Stimulated activated CD4-positive, alpha-beta T cell treated with anti-CD3 and anti-CD28 coated beads, Interleukin-4, amount 100 ng/mL, for 1 hour (primary cell): ENCODE measurements at regions not wholly inside any gene's neighbourhood (a gene's known extent, or its start where the extent isn't known, plus 50 kb on each side); places are given as distances from the start of the nearest gene placed in this dataset.
"Not testable (repeated sequence)": the region's sequence is repeated elsewhere in the genome, so short reads cannot be mapped to it uniquely, and the experiment has no call there.

Source experiments
- DNase-seq: peaks from one replicate; pipeline ENCODE4 v3.0.0-alpha.2; 2020

DNA sequence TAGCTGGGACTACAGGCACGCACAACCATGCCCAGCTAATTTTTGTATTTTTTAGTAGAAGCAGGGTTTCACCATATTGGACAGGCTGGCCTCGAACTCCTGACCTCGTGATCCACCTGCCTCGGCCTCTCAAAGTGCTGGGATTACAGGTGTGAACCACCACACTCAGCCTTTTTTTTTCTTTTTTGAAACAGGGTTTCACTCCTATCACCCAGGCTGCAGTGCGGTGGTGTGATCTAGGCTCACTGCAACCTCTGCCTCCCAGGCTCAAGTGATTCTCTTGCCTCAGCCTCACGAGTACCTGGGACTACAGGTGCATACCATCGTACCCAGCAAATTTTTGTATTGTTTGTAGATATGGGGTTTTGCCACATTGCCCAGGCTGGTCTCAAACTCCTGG, 280.9 kb downstream of the GOLGA6L6 start:
- DNase-seq, result not testable (repeated sequence)

DNA sequence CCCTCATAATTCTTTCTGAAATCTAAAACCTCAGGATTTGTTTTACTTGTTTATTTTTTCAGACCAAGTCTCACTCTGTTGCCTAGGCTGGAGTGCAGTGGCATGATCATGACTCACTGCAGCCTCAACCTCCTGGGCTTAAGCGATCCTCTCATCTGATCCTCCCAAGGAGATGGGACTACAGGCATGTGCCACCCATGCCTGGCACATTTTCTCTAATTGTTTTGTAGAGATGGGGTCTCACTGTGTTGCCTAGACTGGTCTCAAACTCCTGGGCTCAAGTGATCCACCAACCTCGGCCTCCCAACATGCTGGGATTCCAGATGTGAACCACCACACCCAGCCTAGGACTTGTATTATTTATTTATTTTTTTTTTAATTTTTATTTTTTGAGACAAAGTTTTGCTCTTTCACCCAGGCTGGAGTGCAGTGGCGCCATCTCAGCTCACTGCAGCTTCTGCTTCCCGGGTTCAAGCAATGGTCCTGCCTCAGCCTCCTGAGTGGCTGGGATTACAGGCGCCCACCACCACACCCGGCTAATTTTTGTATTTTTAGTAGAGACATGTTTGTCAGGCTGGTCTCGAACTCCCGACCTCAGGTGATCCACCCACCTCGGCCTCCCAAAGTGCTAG, 281.9 kb downstream of the GOLGA6L6 start:
- not testable (repeated sequence) for DNase-seq

DNA sequence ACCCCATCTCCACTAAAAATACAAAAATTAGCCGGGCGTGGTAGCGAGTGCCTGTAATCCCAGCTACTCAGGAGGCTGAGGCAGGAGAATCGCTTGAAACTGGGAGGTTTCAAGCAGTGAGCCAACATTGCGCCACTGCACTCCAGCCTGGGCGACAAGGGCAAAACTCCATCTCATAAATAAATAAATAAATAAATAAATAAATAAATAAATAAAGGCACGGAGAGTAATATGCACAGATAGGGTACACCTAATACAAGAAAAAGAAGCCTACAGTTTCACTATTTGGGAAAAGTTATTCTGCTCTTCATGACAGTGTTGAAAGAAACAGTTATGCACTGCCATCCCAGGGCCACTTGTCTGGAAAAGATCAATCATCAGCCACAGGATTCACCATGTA, 285.2 kb downstream of the GOLGA6L6 start:
- not testable (repeated sequence) for DNase-seq

DNA sequence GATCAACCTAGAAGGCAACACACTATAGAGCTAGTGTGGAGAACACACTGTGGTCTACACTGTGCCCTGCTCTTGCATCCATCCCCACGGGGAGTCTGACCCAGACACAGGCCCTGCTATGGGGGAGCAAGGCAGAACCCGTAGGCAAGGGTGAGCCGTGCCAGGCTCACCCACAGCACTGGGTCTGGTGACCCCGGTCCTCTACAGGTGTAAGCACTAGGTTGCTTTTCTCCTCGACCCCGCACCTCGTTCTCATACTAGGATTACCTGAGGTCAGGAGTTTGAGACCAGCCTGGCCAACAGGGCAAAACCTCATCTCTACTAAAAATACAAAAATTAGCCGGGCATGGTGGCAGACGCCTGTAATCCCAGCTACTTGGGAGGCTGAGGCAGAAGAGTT, 286.0 kb downstream of the GOLGA6L6 start:
- not testable (repeated sequence) for DNase-seq

DNA sequence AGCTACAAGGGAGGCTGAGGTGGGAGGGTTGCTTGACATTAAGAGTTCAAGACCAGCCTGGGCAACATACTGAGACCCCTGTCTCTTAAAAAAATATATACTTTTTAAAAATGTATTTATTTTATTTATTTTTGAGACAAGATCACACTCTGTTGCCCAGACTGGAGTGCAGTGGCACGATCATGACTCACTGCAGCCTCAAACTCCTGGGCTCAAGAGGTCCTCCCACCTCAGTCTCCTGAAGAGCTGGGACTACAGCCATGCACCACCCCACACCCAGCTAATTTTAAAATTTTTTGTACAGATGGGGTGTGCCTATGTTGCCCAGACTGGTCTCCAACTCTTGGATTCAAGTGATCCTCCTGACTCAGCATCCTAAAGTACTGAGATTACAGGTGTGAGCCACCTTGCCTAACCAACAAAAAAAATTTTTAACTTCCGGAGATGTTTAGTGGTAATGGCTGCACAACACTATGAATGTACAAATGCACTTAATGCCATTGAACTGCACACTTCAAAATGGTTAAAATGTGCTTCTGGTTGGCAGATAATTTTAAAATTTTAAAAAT, 288.5 kb downstream of the GOLGA6L6 start:
- not testable (repeated sequence) for DNase-seq

DNA sequence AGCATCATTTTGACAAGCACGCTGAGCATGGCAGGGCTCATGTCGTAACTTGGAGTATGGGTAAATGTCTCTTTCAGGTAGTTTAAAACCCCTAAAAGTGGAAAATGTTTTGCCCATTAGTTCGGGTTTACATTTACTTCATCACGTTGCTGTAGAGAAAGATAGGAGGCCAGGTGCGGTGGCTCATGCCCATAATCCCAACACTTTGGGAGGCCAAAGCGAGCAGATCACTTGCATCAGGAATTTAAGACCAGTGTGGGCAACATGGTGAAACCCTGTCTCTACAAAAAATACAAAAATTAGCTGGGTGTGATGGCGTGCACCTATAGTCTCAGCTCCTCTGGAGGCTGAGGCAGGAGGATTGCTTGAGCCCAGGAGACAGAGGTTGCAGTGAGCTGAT, 289.6 kb downstream of the GOLGA6L6 start:
- not testable (repeated sequence) for DNase-seq

DNA sequence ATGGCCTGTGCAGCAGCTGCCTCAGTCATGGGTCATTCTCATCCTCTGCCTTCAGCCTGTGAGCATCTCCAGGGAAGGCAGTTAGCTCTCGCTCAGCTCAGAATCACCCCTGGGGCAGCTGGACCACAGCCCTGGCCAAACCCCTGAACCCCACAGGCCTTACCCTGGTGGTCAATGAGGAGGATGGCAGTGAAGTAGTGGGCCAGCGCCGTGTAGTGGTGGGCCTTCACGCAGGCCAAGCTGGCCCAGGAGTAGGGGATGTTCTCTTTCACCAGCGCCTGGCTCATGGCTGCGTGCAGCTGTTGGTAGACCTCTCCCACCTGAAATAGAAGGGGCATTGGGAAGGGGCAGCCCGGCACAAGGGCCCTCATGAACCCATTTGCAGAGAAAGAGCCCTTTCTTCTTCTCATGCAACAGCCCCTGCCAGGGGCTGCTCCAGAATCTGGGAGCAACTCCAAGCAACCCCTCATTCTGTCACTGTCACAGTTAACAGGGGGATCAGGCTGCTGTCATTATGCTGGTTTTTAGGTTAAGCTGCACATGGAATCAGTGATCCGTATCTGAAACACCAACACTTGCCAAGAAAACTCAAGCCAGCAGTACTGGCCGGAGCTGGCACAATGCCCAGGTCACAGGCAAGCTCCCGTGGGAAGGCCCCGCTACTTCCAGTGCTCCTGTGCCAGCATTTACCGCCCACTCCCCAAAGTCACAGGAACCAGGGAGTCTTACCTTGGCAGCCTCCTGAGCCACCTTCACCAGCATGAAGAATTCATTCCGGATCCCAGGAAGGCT, 290.2 kb downstream of the GOLGA6L6 start:
- DNase-seq, result not testable (repeated sequence)

DNA sequence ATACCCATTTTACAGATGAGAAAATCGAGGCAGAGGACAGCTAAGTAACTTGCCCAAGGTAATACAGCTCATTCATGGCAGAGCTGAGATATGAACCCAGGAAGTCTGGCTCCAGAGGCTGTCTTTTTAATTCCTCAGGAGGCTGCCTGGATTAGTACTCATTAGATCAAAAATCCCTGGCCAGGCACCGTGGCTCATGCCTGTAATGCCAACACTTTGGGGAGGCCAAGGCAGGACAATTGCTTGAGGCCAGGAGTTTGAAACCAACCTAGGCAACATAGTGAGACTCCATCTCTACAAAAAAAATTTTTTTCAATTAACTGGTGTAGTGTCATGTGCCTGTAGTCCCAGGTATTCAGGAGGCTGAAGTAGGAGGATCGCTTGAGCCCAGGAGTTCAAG, 291.4 kb downstream of the GOLGA6L6 start:
- not testable (repeated sequence) for DNase-seq

DNA sequence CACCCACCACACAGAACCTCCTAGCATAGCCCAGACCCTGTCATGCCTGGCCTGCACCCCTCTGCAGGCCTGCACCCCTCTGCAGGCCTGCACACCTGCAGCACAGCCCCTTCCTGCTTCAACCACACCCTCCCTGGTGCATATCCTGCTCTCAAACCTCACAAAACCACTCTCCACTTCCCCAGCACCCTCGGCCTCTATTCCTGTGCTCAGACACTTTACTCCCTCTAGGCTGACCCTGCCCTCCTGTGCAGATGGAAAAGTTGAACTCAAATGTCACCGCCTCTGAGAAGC, 292.0 kb downstream of the GOLGA6L6 start:
- DNase-seq, result not testable (repeated sequence)

DNA sequence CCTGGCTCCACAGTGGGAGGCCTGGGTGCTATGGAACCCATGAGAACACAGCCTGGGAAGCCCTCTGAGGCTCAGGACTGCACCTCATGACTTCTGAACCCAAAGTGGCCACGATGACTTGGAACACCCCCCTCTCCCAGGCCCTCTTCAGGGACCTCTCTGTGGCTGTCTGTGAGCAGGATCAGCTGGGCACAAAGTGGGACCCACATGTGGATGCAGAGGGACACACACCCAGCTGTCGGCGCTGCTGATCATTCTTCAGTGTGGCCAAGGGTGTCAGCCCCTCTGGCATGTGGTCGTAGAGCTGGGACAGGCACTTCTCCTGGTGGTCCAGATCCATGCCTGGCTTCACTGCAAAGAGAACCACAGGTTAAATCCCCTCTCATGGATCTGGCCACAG, 293.2 kb downstream of the GOLGA6L6 start:
- DNase-seq, result not testable (repeated sequence)

DNA sequence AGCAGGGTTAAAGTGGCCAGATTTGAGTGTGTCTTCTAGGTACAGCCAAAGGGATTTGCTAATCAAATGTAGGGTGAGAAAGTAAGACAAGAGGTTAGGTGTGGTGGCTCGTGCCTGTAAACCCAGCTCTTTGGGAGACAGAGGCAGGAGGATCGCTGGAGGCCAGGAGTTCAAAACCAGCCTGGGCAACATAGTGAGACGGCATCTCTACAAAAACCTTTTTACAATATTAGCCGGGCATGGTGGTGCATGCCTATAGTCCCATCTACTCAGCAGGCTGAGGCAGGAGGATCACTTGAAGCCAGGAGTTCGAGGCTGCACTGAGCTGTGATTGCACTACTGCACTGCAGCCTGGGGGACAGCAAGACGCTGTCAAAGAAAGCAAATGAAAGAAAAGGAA, 294.5 kb downstream of the GOLGA6L6 start:
- not testable (repeated sequence) for DNase-seq

DNA sequence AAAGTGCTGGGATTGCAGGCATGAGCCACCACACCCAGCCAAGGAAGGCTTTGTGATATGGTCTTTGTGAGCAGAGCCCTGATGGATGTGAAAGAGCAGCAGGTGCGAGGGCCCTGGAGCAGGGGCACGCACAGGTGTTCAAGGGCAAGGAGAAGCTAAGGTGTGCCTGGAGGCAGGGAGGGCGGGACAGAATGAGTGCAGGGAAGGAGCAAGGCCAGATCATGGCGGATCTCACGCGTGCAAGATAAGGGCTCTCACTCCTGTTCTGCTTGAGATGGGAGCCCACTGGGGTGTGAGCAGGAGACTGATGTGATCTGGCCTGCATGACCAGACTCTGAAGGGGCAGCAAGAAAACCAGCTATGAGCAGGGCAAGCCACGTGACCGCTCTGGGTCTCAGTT, 295.0 kb downstream of the GOLGA6L6 start:
- DNase-seq, result not testable (repeated sequence)

DNA sequence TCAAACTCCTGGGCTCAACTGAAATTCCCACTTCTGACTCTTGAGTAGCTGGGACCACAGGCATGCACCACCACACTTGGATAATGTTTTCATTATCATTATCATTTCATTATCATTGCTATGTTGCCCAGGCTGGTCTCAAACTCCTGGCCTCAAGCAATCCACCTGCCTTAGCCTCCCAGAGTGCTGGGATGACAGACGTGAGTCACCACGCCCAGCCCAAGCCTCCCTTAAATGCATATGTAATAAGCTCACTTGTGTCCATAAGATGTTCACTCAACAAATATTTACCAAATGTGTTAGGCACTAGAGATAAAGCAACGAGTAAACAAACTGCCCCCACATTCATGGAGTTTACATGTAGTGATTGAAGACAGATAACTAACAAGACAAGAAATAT, 295.7 kb downstream of the GOLGA6L6 start:
- not testable (repeated sequence) for DNase-seq

DNA sequence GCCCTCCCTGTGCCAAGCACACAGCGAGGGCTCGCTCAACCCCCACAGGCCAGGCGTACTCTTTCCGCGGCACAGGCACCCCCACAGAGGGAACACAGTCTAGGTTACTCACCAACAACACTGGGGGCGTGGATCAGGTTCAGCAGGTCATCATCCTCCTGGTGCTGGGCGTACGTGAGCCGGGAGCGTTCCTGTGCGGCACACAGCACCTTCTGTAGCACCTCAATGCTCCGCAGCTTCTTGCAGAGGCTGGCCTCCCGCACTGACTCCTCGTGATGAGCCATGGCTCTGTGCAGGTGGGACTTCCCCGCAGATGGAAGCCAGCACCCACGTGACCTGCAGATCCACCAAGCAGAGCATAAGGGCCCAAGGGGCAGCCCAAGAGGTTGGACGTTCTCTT, 296.8 kb downstream of the GOLGA6L6 start:
- not testable (repeated sequence) for DNase-seq

DNA sequence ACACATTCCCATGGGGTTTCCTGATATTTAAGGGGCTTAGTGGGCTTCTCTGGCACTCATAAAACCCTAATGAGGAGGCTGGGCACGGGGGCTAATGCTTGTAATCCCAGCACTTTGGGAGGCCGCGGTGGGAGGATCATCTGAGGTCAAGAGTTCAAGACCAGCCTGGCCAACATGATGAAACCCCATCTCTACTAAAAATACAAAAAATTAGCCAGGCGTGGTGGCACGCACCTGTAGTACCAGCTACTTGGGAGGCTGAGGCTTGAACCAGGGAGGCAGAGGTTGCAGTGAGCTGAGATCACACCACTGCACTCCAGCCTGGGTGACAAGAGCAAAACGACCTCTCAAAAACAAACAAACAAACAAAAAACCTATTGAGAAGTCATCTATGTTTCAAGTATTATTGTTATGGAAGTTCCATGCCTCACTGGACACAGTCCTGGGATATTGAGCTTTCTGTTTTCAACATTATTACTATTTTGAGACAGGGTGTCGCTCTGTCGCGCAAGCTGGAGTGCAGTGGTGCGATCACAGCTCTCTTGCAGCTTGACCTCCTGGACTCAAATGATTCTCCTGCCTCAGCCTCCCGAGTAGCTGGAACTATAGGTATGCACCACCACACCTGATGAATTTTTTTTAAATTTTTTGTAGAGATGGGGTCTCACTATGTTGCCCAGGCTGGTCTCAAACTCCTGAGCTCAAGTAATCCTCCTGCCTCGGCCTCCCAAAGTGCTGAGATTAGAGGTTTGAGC, 297.9 kb downstream of the GOLGA6L6 start:
- DNase-seq, result not testable (repeated sequence)

DNA sequence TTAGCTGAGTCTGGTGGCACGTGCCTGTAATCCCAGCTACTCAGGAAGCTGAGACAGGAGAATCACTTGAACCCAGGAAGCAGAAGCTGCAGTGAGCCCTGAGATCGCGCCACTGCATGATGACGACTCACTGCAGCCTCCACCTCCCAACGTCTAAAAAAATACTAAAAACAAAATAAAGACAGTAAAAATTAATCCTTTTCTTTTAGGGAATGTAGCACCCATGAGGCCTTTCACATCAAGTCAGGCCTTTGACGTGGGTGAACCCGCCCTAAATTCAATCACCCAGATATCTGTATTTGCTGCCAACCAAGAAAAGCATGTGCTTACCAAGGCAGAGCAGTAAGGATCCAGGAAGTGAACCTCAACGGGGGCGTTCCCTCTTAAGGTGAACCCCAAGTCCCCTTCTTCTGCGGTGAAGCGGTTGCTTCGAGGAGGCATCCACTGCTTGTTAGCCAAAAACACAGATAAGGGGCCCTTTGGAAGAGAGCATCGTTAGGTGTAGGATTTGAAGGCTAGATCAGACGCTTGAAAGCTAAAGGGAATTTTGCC, 301.2 kb downstream of the GOLGA6L6 start:
- not testable (repeated sequence) for DNase-seq

DNA sequence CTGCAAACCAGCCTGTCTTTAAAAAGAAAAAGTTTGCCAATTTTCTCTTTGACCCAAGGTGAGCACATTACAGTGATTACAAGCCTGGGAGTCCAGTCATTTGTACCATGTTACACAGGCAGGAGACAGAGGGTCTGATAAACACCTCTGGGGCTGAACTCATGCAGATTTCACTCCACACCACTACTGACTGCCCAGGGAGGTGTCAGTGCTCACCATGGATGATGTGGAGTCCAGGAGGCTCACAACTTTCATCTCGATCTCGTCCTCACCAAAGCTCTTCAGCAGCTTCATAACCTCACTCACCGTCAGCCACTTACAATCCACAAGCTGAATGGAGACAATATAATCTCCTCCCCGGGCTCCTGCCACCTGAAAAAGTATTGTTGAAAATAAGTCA, 302.4 kb downstream of the GOLGA6L6 start:
- not testable (repeated sequence) for DNase-seq

DNA sequence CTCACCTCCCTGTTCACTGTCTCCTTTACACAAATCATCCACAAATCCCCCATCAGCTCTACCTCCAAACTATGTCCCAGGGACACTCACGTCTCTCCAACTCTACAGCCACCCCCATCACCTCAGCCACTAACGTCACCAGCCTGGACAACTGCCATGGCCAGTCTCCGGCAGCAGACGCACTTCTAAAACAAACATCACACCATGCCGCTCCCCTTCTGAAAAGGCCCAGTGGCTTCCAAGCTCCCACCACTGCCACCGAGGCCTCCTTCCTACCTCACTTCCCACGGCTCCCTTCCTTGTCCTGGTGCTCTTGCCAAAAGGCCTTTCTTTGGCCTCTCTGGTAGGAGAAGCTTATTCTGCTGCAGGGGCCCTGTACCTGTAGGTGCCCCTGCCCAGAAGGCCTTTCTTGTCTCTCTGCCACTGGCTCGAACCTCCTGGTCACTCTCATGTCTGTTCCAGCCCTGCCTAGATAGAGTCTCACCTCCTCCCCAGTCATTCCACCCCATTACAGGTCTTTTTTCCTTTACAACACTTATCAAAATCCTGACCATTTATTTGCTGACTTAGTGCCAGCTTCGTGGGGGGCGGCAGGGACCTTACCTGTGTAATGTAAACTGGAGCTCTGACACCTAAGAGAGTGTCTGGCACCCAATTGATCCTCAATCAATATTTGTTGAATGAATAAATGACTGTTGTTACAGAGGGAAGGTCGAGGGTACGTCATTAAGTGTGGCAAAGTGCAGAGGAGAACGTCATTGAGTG, 304.2 kb downstream of the GOLGA6L6 start:
- DNase-seq, result not testable (repeated sequence)

DNA sequence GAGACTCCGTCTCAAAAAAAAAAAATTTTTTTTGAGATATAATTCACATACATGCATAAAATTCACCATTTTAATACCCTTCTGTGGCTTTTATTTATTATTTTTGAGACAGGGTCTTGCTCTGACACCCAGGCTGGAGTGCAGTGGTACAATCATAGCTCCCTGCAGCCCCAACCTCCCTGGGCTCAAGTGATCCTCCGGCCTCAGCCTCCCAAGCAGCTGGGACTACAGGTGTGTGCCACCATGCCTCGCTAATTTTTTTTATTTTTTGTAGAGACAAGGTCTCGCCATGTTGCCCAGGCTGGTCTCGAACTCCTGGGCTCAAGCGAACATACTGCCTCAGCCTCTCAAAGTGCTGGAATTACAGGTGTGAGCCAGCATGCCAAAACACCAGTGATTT, 305.9 kb downstream of the GOLGA6L6 start:
- not testable (repeated sequence) for DNase-seq

DNA sequence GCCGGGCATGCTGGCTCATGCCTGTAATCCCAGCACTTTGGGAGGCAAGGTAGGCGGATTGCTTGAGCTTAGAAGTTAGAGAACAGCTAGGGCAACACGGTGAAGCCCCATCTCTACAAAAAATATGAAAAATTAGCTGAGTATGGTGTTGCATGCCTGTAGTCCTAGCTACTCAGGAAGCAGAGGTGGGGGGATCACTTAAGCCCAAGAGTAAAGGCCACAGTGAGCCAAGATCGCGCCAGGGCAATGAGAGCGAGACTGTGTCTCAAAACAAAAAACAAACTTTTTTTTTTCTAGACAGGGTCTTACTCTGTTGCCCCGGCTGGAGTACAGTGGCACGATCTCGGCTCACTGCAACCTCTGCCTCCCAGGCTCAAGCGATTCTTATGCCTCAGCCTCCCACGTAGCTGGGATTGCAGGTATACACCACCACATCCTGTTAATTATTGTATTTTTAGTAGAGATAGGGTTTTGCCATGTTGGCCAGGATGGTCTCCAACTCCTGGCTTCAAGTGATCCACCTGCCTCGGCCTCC, 307.5 kb downstream of the GOLGA6L6 start:
- DNase-seq, result not testable (repeated sequence)

DNA sequence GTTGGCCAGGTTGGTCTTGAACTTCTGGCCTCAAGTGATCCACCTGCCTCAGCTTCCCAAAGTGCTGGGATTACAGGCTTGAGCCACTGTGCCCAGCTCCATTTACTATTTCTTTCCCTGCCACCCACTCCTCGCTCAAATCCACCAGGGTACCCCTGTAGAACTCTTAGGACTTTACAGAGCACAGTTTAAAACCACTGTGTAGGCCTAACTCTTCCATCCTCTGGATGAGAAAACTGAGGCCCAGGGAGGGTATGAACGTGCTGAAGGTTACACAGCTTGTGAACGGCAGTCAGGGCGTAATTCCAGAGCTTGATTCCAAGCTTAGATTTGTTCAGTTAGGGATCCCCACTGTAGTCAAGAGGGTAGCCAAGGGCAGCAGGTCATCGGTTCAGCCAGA, 309.1 kb downstream of the GOLGA6L6 start:
- not testable (repeated sequence) for DNase-seq

DNA sequence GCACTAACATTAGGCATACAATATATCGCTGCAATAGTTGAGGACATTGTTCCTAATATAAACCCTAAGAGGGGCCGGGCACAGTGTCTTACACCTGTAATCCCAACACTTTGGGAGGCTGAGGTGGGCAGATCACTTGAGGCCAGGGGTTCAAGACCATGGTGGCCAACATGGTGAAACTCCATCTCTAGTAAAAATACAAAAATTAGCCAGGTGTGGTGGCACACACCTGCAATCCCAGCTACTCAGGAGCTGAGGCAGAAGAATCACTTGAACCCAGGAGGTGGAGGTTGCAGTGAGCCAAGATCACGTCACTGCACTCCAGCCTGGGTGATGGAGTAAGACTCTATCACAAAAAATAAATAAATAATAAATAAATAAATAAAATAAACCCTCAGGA, 310.9 kb downstream of the GOLGA6L6 start:
- DNase-seq, result not testable (repeated sequence)
